Adipocyte (in vitro differentiated cells): ENCODE measurements at regions not wholly inside any gene's neighbourhood (a gene's known extent, or its start where the extent isn't known, plus 50 kb on each side); places are given as distances from the start of the nearest gene placed in this dataset.
A peak's percentile ranks its signal among the peaks of the same experiment; 100 is the strongest.
"Not testable (repeated sequence)": the region's sequence is repeated elsewhere in the genome, so short reads cannot be mapped to it uniquely, and the experiment has no call there.

ENCODE experiments used
- DNase-seq: peaks from one replicate; pipeline ENCODE4 v3.0.0-alpha.2; 2015; ENCODE audit warnings: low read depth
- H3K27me3 ChIP-seq: replicated peaks from 2 replicates; pipeline ENCODE4 v1.7.0; 2013; ENCODE audit warnings: mild to moderate bottlenecking, low read length, moderate library complexity; ENCODE audit not compliant: control insufficient read depth, insufficient read depth
- H3K36me3 ChIP-seq: 2 replicates; pipeline ENCODE4 v1.7.0; 2013; ENCODE audit warnings: low read length, mild to moderate bottlenecking, moderate library complexity; ENCODE audit not compliant: control insufficient read depth, insufficient read depth, severe bottlenecking
- H3K4me1 ChIP-seq: 2 replicates; pipeline ENCODE4 v1.7.0; 2013; ENCODE audit warnings: mild to moderate bottlenecking, low read length, moderate library complexity; ENCODE audit not compliant: control insufficient read depth, insufficient read depth
- H3K4me3 ChIP-seq: 2 replicates; pipeline ENCODE4 v1.7.0; 2013; ENCODE audit warnings: mild to moderate bottlenecking, low read length, moderate library complexity
- H3K9ac ChIP-seq: 2 replicates; pipeline ENCODE4 v1.7.0; 2013; ENCODE audit warnings: mild to moderate bottlenecking, low read length, moderate library complexity
- H3K9me3 ChIP-seq: 2 replicates; pipeline ENCODE4 v1.7.0; 2013; ENCODE audit warnings: mild to moderate bottlenecking, low read length, moderate library complexity; ENCODE audit not compliant: control insufficient read depth

- H3K9me3 ChIP-seq: no peaks in the 10 kb centered on the region
- no peak for DNase-seq
- H3K4me3 ChIP-seq: no peak overlapping the region
- H3K27me3 ChIP-seq: no peaks in the 10 kb centered on the region
- H3K4me1 ChIP-seq: peaks cover 7% of the 10 kb centered on the region
- H3K9ac ChIP-seq: no peak overlapping the region
- H3K36me3 ChIP-seq: no peaks in the 10 kb centered on the region
Measured at GRCh38 chr17:71502443-71502842, 618.4 kb upstream of the SOX9 start.

GRCh38 chr17:71503710-71504465 is 616.9 kb upstream of the SOX9 start:
- H3K9ac ChIP-seq: no peak overlapping the region

GRCh38 chr17:71505200-71505599 is 615.6 kb upstream of the SOX9 start:
- no peaks in the 10 kb centered on the region for H3K9me3 ChIP-seq
- peak; percentile 61 for DNase-seq

More at GRCh38 chr17:71503710-71504465, 616.9 kb upstream of the SOX9 start:
- peaks cover 3% of the 10 kb centered on the region for H3K27me3 ChIP-seq
- no peak overlapping the region for H3K4me3 ChIP-seq
- H3K4me1 ChIP-seq: peaks cover 7% of the 10 kb centered on the region
- H3K9me3 ChIP-seq: no peaks in the 10 kb centered on the region
- no peaks in the 10 kb centered on the region for H3K36me3 ChIP-seq
- DNase-seq: no peak

GRCh38 chr17:71505981-71506380 is 614.8 kb upstream of the SOX9 start:
- H3K27me3 ChIP-seq: peaks cover 3% of the 10 kb centered on the region
- H3K4me3 ChIP-seq: no peak overlapping the region
- no peak overlapping the region for H3K9ac ChIP-seq
- DNase-seq: no peak
- no peaks in the 10 kb centered on the region for H3K36me3 ChIP-seq
- peaks cover 4% of the 10 kb centered on the region for H3K4me1 ChIP-seq
- H3K9me3 ChIP-seq: no peaks in the 10 kb centered on the region

More at GRCh38 chr17:71505200-71505599, 615.6 kb upstream of the SOX9 start:
- no peak overlapping the region for H3K9ac ChIP-seq
- H3K36me3 ChIP-seq: no peaks in the 10 kb centered on the region
- H3K4me1 ChIP-seq: peaks cover 7% of the 10 kb centered on the region
- no peak overlapping the region for H3K4me3 ChIP-seq
- H3K27me3 ChIP-seq: peaks cover 3% of the 10 kb centered on the region

GRCh38 chr17:71511266-71511995 is 609.4 kb upstream of the SOX9 start:
- peaks cover 3% of the 10 kb centered on the region for H3K27me3 ChIP-seq
- H3K9me3 ChIP-seq: no peaks in the 10 kb centered on the region
- no peak overlapping the region for H3K4me3 ChIP-seq
- H3K36me3 ChIP-seq: no peaks in the 10 kb centered on the region
- no peak overlapping the region for H3K9ac ChIP-seq
- no peak for DNase-seq
- H3K4me1 ChIP-seq: no peaks in the 10 kb centered on the region

GRCh38 chr17:71513725-71514124 is 607.1 kb upstream of the SOX9 start:
- not testable (repeated sequence) for H3K4me3 ChIP-seq, H3K9me3 ChIP-seq, H3K27me3 ChIP-seq, H3K36me3 ChIP-seq, H3K4me1 ChIP-seq, DNase-seq, H3K9ac ChIP-seq

GRCh38 chr17:71516149-71516548 is 604.7 kb upstream of the SOX9 start:
- Histone ChIP-seq H3K36me3 (no peaks in the 10 kb centered on the region), H3K9ac (no peak overlapping the region), H3K4me3 (no peak overlapping the region), H3K4me1 (no peaks in the 10 kb centered on the region), H3K27me3 (no peaks in the 10 kb centered on the region), H3K9me3 (no peaks in the 10 kb centered on the region)
- DNase-seq: no peak

- H3K9ac ChIP-seq: no peak overlapping the region
- DNase-seq: no peak
Measured at GRCh38 chr17:71519285-71519684, 601.5 kb upstream of the SOX9 start.

GRCh38 chr17:71521724-71522123 is 599.1 kb upstream of the SOX9 start:
- no peaks in the 10 kb centered on the region for H3K4me1 ChIP-seq
- no peak overlapping the region for H3K4me3 ChIP-seq
- no peaks in the 10 kb centered on the region for H3K9me3 ChIP-seq
- H3K36me3 ChIP-seq: no peaks in the 10 kb centered on the region
- no peak for DNase-seq
- no peak overlapping the region for H3K9ac ChIP-seq
- no peaks in the 10 kb centered on the region for H3K27me3 ChIP-seq

More at GRCh38 chr17:71519285-71519684, 601.5 kb upstream of the SOX9 start:
- H3K27me3 ChIP-seq: no peaks in the 10 kb centered on the region
- no peaks in the 10 kb centered on the region for H3K4me1 ChIP-seq
- no peaks in the 10 kb centered on the region for H3K9me3 ChIP-seq
- no peak overlapping the region for H3K4me3 ChIP-seq
- no peaks in the 10 kb centered on the region for H3K36me3 ChIP-seq

- H3K9ac ChIP-seq: no peak overlapping the region
- no peaks in the 10 kb centered on the region for H3K27me3 ChIP-seq
- H3K9me3 ChIP-seq: no peaks in the 10 kb centered on the region
- no peaks in the 10 kb centered on the region for H3K4me1 ChIP-seq
- no peak overlapping the region for H3K4me3 ChIP-seq
- no peaks in the 10 kb centered on the region for H3K36me3 ChIP-seq
- DNase-seq: no peak
Measured at GRCh38 chr17:71522383-71522782, 598.4 kb upstream of the SOX9 start.

GRCh38 chr17:71527311-71527710 is 593.5 kb upstream of the SOX9 start:
- Histone ChIP-seq H3K36me3 (no peaks in the 10 kb centered on the region), H3K4me3 (no peak overlapping the region), H3K9ac (no peak overlapping the region), H3K9me3 (no peaks in the 10 kb centered on the region), H3K27me3 (no peaks in the 10 kb centered on the region), H3K4me1 (no peaks in the 10 kb centered on the region)
- peak; percentile 38 for DNase-seq
